H1 (cell line): ENCODE measurements at regions not wholly inside any gene's neighbourhood (a gene's known extent, or its start where the extent isn't known, plus 50 kb on each side); places are given as distances from the start of the nearest gene placed in this dataset.

Experiments used
- CTCF ChIA-PET: fragments of 300-600 bp; sonication (Branson Sonifier 250); formaldehyde crosslinking; loops from one replicate; lab custom pipeline; 2021; ENCODE audit not compliant: partially characterized antibody; lab: Charles Lee
- POLR2A ChIA-PET: fragments of 300-600 bp; sonication (Branson Sonifier 250); formaldehyde crosslinking; loops from one replicate; lab custom pipeline; 2021; ENCODE audit warnings: inconsistent platforms; ENCODE audit not compliant: partially characterized antibody; lab: Charles Lee
- DNase-seq, 2 experiments: peaks; one replicate each; pipeline versions ENCODE4 v3.0.0 to v3.0.0-alpha.2; 2010 to 2022; ENCODE audit warnings: low spot score in 2 of 2, low read depth in 1 of 2, mixed read lengths in 1 of 2
- FAIRE-seq: peaks from 2 replicates; lab custom pipeline; 2011; peaks lifted over from hg19 to GRCh38; lab: Jason Lieb, UNC
- H2AFZ ChIP-seq: 2 replicates; pipeline ENCODE4 v1.8.1; 2012; ENCODE audit warnings: low read length, inconsistent platforms
- H2AK5ac ChIP-seq: 2 replicates; pipeline ENCODE4 v1.6.1; 2013; ENCODE audit warnings: low read depth, low read length
- H2BK120ac ChIP-seq: replicated peaks from 2 replicates; pipeline ENCODE3; 2013; ENCODE audit warnings: low read depth, low read length, inconsistent platforms
- H2BK12ac ChIP-seq: 2 replicates; pipeline ENCODE4 v1.6.1; 2013; ENCODE audit warnings: low read depth, low read length
- H2BK15ac ChIP-seq: 2 replicates; pipeline ENCODE4 v1.6.1; 2013; ENCODE audit warnings: low read length
- H2BK20ac ChIP-seq: 2 replicates; pipeline ENCODE4 v1.6.1; 2013; ENCODE audit warnings: low read length
- H2BK5ac ChIP-seq: 2 replicates; pipeline ENCODE4 v1.6.1; 2013; ENCODE audit warnings: low read depth, low read length
- H3K14ac ChIP-seq: 2 replicates; pipeline ENCODE4 v1.6.1; 2013; ENCODE audit warnings: inconsistent platforms; ENCODE audit not compliant: insufficient read length
- H3K18ac ChIP-seq: 2 replicates; pipeline ENCODE4 v1.6.1; 2013; ENCODE audit warnings: low read length; ENCODE audit errors: extremely low read depth
- H3K23ac ChIP-seq: 2 replicates; pipeline ENCODE4 v1.6.1; 2013; ENCODE audit warnings: inconsistent platforms; ENCODE audit not compliant: insufficient read length
- H3K23me2 ChIP-seq: 2 replicates; pipeline ENCODE4 v1.6.1; 2013; ENCODE audit warnings: low read depth, low read length
- H3K27ac ChIP-seq: 2 replicates; pipeline ENCODE4 v1.6.1; 2011; ENCODE audit warnings: low read depth, low read length, inconsistent platforms
- H3K27me3 ChIP-seq, 4 experiments: replicated peaks in 1 of 4; 1 replicate in 1 of 4; 2 replicates in 3 of 4; pipeline versions ENCODE4 v1.6.1 to v1.8.1; 2011 to 2013; ENCODE audit warnings: low read length in 3 of 4, mild to moderate bottlenecking in 3 of 4, inconsistent platforms in 2 of 4, mixed read lengths in 2 of 4, moderate library complexity in 1 of 4; ENCODE audit not compliant: control insufficient read depth in 3 of 4, insufficient read depth in 3 of 4; ENCODE audit errors: extremely low read depth in 1 of 4
- H3K36me3 ChIP-seq, 4 experiments: 2 replicates each; pipeline versions ENCODE4 v1.6.1 to v1.8.1; 2011 to 2013; ENCODE audit warnings: mild to moderate bottlenecking in 4 of 4, low read length in 3 of 4, moderate library complexity in 2 of 4, control low read depth in 1 of 4, inconsistent platforms in 1 of 4; ENCODE audit not compliant: insufficient read depth in 4 of 4, control insufficient read depth in 2 of 4
- H3K4ac ChIP-seq: replicated peaks from 2 replicates; pipeline ENCODE3; 2013; ENCODE audit warnings: low read length, low read depth, mixed read lengths, inconsistent platforms; ENCODE audit not compliant: insufficient read length
- H3K4me1 ChIP-seq, 4 experiments: replicated peaks in 1 of 4; 1 replicate in 1 of 4; 2 replicates in 3 of 4; pipeline versions ENCODE4 v1.6.1 to v1.8.1; 2011 to 2013; ENCODE audit warnings: low read length in 3 of 4, inconsistent platforms in 2 of 4, mixed read lengths in 1 of 4; ENCODE audit not compliant: insufficient read depth in 4 of 4, control insufficient read depth in 3 of 4
- H3K4me2 ChIP-seq, 2 experiments: 2 replicates each; pipeline versions ENCODE4 v1.6.1 to v1.8.1; 2011 to 2013; ENCODE audit warnings: low read depth in 2 of 2, low read length in 2 of 2, control low read depth in 1 of 2, inconsistent platforms in 1 of 2, mild to moderate bottlenecking in 1 of 2; ENCODE audit not compliant: insufficient read depth in 1 of 2
- H3K4me3 ChIP-seq, 4 experiments: fragments of 200-600, 300-600 bp in 1 of 4; sonication (generic), shearing (Covaris generic), sonication (Bioruptor Twin) in 1 of 4; 2 replicates each; pipeline versions ENCODE4 v1.5.1 to v1.8.1; 2011 to 2016; ENCODE audit warnings: low read length in 4 of 4, low read depth in 3 of 4, control low read depth in 2 of 4, inconsistent platforms in 2 of 4, mild to moderate bottlenecking in 2 of 4, mixed read lengths in 1 of 4, moderate library complexity in 1 of 4; ENCODE audit not compliant: insufficient read depth in 2 of 4; ENCODE audit errors: extremely low read depth in 1 of 4
- H3K56ac ChIP-seq: replicated peaks from 2 replicates; pipeline ENCODE3; 2013; ENCODE audit warnings: low read depth, mild to moderate bottlenecking, mixed read lengths, low read length, inconsistent platforms; ENCODE audit not compliant: insufficient read length
- H3K79me1 ChIP-seq: 2 replicates; pipeline ENCODE4 v1.6.1; 2013; ENCODE audit warnings: low read depth, low read length, control low read depth
- H3K79me2 ChIP-seq, 2 experiments: 2 replicates each; pipeline versions ENCODE4 v1.6.1 to v1.8.1; 2012 to 2013; ENCODE audit warnings: low read length in 2 of 2, mild to moderate bottlenecking in 2 of 2, inconsistent platforms in 1 of 2; ENCODE audit not compliant: insufficient read depth in 2 of 2, control insufficient read depth in 1 of 2
- H3K9ac ChIP-seq, 4 experiments: replicated peaks in 1 of 4; 1 replicate in 1 of 4; 2 replicates in 3 of 4; pipeline versions ENCODE4 v1.6.1 to v1.8.1; 2011 to 2013; ENCODE audit warnings: low read depth in 3 of 4, low read length in 3 of 4, control low read depth in 2 of 4, mild to moderate bottlenecking in 2 of 4, moderate library complexity in 2 of 4, inconsistent platforms in 1 of 4; ENCODE audit errors: extremely low read depth in 1 of 4
- H3K9me3 ChIP-seq, 2 experiments: 2 replicates each; pipeline versions ENCODE4 v1.6.1 to v1.8.1; 2012 to 2013; ENCODE audit warnings: mild to moderate bottlenecking in 2 of 2, moderate library complexity in 2 of 2, control low read depth in 1 of 2, inconsistent platforms in 1 of 2, low read depth in 1 of 2, low read length in 1 of 2, mixed read lengths in 1 of 2; ENCODE audit not compliant: insufficient read depth in 2 of 2
- H4K20me1 ChIP-seq, 2 experiments: replicated peaks in 1 of 2; 2 replicates each; pipeline versions ENCODE3 to v1.8.1; 2011 to 2013; ENCODE audit warnings: inconsistent platforms in 2 of 2, low read length in 2 of 2, mild to moderate bottlenecking in 1 of 2; ENCODE audit not compliant: insufficient read depth in 2 of 2, control insufficient read depth in 1 of 2
- H4K5ac ChIP-seq: 2 replicates; pipeline ENCODE4 v1.6.1; 2013; ENCODE audit warnings: low read length, low read depth, mixed read lengths, inconsistent platforms; ENCODE audit not compliant: insufficient read length
- H4K8ac ChIP-seq: 2 replicates; pipeline ENCODE4 v1.8.0; 2013; ENCODE audit warnings: mild to moderate bottlenecking, moderate library complexity, low read length, inconsistent platforms; ENCODE audit not compliant: insufficient read depth; ENCODE audit errors: extremely low read depth
- H4K91ac ChIP-seq: replicated peaks from 2 replicates; pipeline ENCODE3; 2013; ENCODE audit warnings: low read length, mixed read lengths, inconsistent platforms; ENCODE audit not compliant: insufficient read length
- NRF1 ChIP-seq: IDR thresholded peaks from 2 replicates; pipeline ENCODE4 v1.6.1; 2011; ENCODE audit warnings: mild to moderate bottlenecking, low read depth, low read length, improper control_type of control experiment
- RBBP5 ChIP-seq: IDR thresholded peaks from 2 replicates; pipeline ENCODE4 v1.7.1; 2012; ENCODE audit warnings: low read depth, mild to moderate bottlenecking, inconsistent platforms, low read length, moderate library complexity, borderline replicate concordance
- WGBS, 2 experiments: shearing (Covaris generic) in 1 of 2; methylation state at CpG; one replicate each; pipeline versions ENCODE4 v1.1.6 to v1.1.7; 2013 to 2015; ENCODE audit warnings: low lambda C conversion rate in 2 of 2, mixed read lengths in 2 of 2, inconsistent platforms in 1 of 2, low coverage in 1 of 2, missing lambda C conversion rate in 1 of 2; ENCODE audit not compliant: insufficient replicate concordance in 2 of 2, insufficient coverage in 1 of 2, insufficient read length in 1 of 2; ENCODE audit errors: extremely low coverage in 1 of 2, missing lambda C conversion rate in 1 of 2; 5-methylcytosine and 5-hydroxymethylcytosine counted together

GRCh38 chr13:50610238-50610637 lies 233.3 kb downstream of the DLEU7 start:
- Histone ChIP-seq H2BK12ac (no peak overlapping the region), H2AK5ac (no peak overlapping the region), H3K14ac (no peak overlapping the region), H4K20me1 (no peaks in the 10 kb centered on the region), H3K27ac (no peak overlapping the region), H3K4me3 (no peak overlapping the region), H3K79me2 (no peaks in the 10 kb centered on the region), H4K91ac (no peak overlapping the region), H2BK20ac (no peak overlapping the region), H4K5ac (no peak overlapping the region), H2BK5ac (no peak overlapping the region), H3K23ac (no peak overlapping the region), H4K8ac (no peak overlapping the region), H3K9ac (no peak overlapping the region), H3K56ac (no peak overlapping the region), H3K27me3 (no peaks in the 10 kb centered on the region), H3K18ac (no peak overlapping the region), H2BK15ac (no peak overlapping the region), H3K79me1 (no peaks in the 10 kb centered on the region), H3K23me2 (no peaks in the 10 kb centered on the region), H2AFZ (no peak overlapping the region), H3K4me2 (no peak overlapping the region), H3K4me1 (no peaks in the 10 kb centered on the region), H3K4ac (no peak overlapping the region), H3K36me3 (no peaks in the 10 kb centered on the region), H3K9me3 (no peaks in the 10 kb centered on the region), H2BK120ac (no peak overlapping the region)
- WGBS, 2 experiments, result 82% methylated on average over 2 of the region's 2 CpGs; no CpG with 5 or more reads in 1 of the 2 experiments
- no peak for DNase-seq
- ChIA-PET CTCF (interaction anchor here (0.6 kb wide), 1 partner anchor 51 kb away, joined by 3 read pairs; no protein-coding TSS in a partner anchor), POLR2A (no interaction called here)
- FAIRE-seq, result no peak
- TF ChIP-seq NRF1, result no peak
- no peak for TF ChIP-seq RBBP5
